GF-D8 (cell line): ENCODE measurements at regions not wholly inside any gene's neighbourhood (a gene's known extent, or its start where the extent isn't known, plus 50 kb on each side); places are given as distances from the start of the nearest gene placed in this dataset.

Source experiments
- DNase-seq: peaks from one replicate; lab custom pipeline; 2025; lab: John Stamatoyannopoulos, UW

GRCh38 chr12:58530742-58531062, 389.6 kb downstream of the LRIG3 start:
- DNase-seq = no peak

GRCh38 chr12:58532855-58533608, 387.3 kb downstream of the LRIG3 start:
- DNase-seq = no peak

- no peak for DNase-seq
These were observed 386.7 kb downstream of the LRIG3 start for GRCh38 chr12:58533652-58534051.

- no peak for DNase-seq
These were observed 383.0 kb downstream of the LRIG3 start for GRCh38 chr12:58537278-58537677.

- DNase-seq = no peak
These were observed 381.0 kb downstream of the LRIG3 start for GRCh38 chr12:58539295-58539694.

- no peak for DNase-seq
These were observed 379.6 kb downstream of the LRIG3 start for GRCh38 chr12:58540480-58541299.

GRCh38 chr12:58541300-58541690, 379.0 kb downstream of the LRIG3 start:
- no peak for DNase-seq

- no peak for DNase-seq
These were observed 376.0 kb downstream of the LRIG3 start for GRCh38 chr12:58544281-58544680.

GRCh38 chr12:58547217-58547616, 373.1 kb downstream of the LRIG3 start:
- no peak for DNase-seq

- no peak for DNase-seq
These were observed 371.5 kb downstream of the LRIG3 start for GRCh38 chr12:58548801-58549200.

- DNase-seq = no peak
These were observed 365.7 kb downstream of the LRIG3 start for GRCh38 chr12:58554522-58555157.

GRCh38 chr12:58557171-58557570, 363.1 kb downstream of the LRIG3 start:
- no peak for DNase-seq

- DNase-seq = no peak
These were observed 362.6 kb downstream of the LRIG3 start for GRCh38 chr12:58557661-58558060.

GRCh38 chr12:58563621-58564020, 356.7 kb downstream of the LRIG3 start:
- no peak for DNase-seq

- DNase-seq = no peak
These were observed 355.6 kb downstream of the LRIG3 start for GRCh38 chr12:58564721-58565120.

- DNase-seq = no peak
These were observed 353.7 kb downstream of the LRIG3 start for GRCh38 chr12:58566599-58566998.

GRCh38 chr12:58567189-58567588, 353.1 kb downstream of the LRIG3 start:
- no peak for DNase-seq

- DNase-seq = no peak
These were observed 349.9 kb downstream of the LRIG3 start for GRCh38 chr12:58570411-58570810.

GRCh38 chr12:58575256-58575655, 345.0 kb downstream of the LRIG3 start:
- no peak for DNase-seq

GRCh38 chr12:58576081-58576480, 344.2 kb downstream of the LRIG3 start:
- DNase-seq = no peak

- no peak for DNase-seq
These were observed 343.4 kb downstream of the LRIG3 start for GRCh38 chr12:58576916-58577315.

GRCh38 chr12:58580095-58580494, 340.2 kb downstream of the LRIG3 start:
- DNase-seq = no peak

- no peak for DNase-seq
These were observed 336.8 kb downstream of the LRIG3 start for GRCh38 chr12:58583529-58583928.
